ENCODE measurements at regions not wholly inside any gene's neighbourhood (a gene's known extent, or its start where the extent isn't known, plus 50 kb on each side); places are given as distances from the start of the nearest gene placed in this dataset.

- Histone ChIP-seq H3K9me3 (ENCODE audit: control insufficient read depth in 1 of 2, insufficient read depth in 1 of 2, low read depth in 1 of 2, low read length in 2 of 2) (no peaks in the 10 kb centered on the region), H3K27me3 (ENCODE audit: insufficient read depth, low read length) (no peaks in the 10 kb centered on the region), H3K79me2 (ENCODE audit: insufficient read depth, low read length) (no peaks in the 10 kb centered on the region), H3K9me2 (ENCODE audit: insufficient read depth) (no peaks in the 10 kb centered on the region), H3K4me2 (ENCODE audit: low read length) (no peak overlapping the region), H3K4me3 (replicated peaks in 1 of 2; ENCODE audit: low read depth in 1 of 2, low read length in 2 of 2) (no peak overlapping the region), H3K36me3 (ENCODE audit: control insufficient read depth in 1 of 2, insufficient read depth in 2 of 2, low read length in 2 of 2) (no peaks in the 10 kb centered on the region), H3K9ac (ENCODE audit: low read length) (no peak overlapping the region), H2AFZ (ENCODE audit: low read depth, low read length, poor library complexity, severe bottlenecking) (no peak overlapping the region), H3K4me1 (ENCODE audit: control insufficient read depth in 1 of 2, insufficient read depth in 2 of 2, low read length in 2 of 2) (no peaks in the 10 kb centered on the region), H3K27ac (ENCODE audit: low read depth, low read length) (no peak overlapping the region), H4K20me1 (ENCODE audit: insufficient read depth) (no peaks in the 10 kb centered on the region)
- ChIA-PET POLR2A (no interaction called here), CTCF (no interaction called here), RAD21 (ENCODE audit: low non-redundant PET in 1 of 2, low total read pairs in 2 of 2, uncharacterized antibody in 2 of 2, unreplicated experiment in 2 of 2) (no interaction called here)
- DNase-seq (ENCODE audit: low read depth, low spot score) (no peak), ATAC-seq (no peak)
- TF ChIP-seq REST (IDR thresholded peaks at IDR 0.05; ENCODE audit: low read depth): no peak
- no peak for TF ChIP-seq CTCF (IDR thresholded peaks at IDR 0.05 in 2 of 3, conservative IDR thresholded peaks at IDR 0.05 in 1 of 3; ENCODE audit: borderline replicate concordance in 1 of 3, insufficient read depth in 1 of 3, low read depth in 2 of 3, low read length in 2 of 3)
- TF ChIP-seq ELF1 (IDR thresholded peaks at IDR 0.05; ENCODE audit: borderline replicate concordance, low read depth): no peak
- no peak for TF ChIP-seq EGR1 (IDR thresholded peaks at IDR 0.05; ENCODE audit: low read depth)
- no TSS peak for BruUV-seq (replicated peaks)
- intact Hi-C loops (cut with micrococcal nuclease): no loop called here
These were observed 134.1 kb upstream of the TMEM45B start for GRCh38 chr11:129681344-129682114.

Measured in HCT116 (cell line).